ENCODE measurements at regions not wholly inside any gene's neighbourhood (a gene's known extent, or its start where the extent isn't known, plus 50 kb on each side); places are given as distances from the start of the nearest gene placed in this dataset.

DNA sequence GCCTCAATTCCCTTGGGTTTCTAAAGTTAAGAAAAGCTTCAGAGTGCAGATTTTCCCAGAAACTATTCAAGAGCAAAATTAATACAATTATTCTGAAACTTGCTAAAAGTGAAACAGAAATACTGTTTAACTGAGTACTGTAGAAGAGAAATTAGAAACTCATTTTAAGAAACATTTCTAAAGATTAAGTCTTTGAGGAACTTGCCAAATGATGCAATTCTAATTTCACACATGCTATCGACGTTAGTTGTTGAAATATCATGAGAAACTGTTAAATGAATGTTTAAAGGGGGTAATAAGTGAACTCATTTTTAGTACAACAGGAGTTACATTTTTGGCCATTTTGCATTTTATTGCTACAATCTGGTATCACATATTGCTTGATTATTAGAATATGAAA is 125.3 kb upstream of the MAOA start:
- no peak for DNase-seq

DNA sequence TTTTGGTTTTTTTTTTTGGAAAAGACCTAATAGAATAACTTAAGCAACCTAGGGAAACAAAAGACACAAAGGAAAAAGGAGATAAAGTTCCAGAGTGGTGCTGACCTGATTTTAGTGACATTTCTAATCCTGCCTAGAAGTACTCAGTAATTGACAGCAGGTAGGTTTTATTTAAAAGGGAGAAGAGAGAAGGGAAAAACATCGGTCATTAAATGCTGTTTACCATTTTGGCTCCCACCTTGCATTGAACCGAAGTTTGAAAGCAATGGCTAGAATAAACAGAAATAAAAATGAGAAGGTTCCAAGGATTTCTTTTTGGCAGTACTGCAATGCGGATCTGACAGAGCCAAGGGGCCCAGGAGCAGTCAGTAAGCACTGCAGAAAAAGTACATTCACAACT is 115.8 kb upstream of the MAOA start:
- no peaks in the 10 kb centered on the region for H3K4me1 ChIP-seq (ENCODE audit: low read depth)
- intact Hi-C loops (cut with DNase I, micrococcal nuclease): no loop called here
- no peaks in the 10 kb centered on the region for H3K36me3 ChIP-seq (ENCODE audit: low read depth)
- no peak overlapping the region for H3K4me3 ChIP-seq
- DNase-seq (no peak), ATAC-seq (no peak)
- TF ChIP-seq, protein P1, sequence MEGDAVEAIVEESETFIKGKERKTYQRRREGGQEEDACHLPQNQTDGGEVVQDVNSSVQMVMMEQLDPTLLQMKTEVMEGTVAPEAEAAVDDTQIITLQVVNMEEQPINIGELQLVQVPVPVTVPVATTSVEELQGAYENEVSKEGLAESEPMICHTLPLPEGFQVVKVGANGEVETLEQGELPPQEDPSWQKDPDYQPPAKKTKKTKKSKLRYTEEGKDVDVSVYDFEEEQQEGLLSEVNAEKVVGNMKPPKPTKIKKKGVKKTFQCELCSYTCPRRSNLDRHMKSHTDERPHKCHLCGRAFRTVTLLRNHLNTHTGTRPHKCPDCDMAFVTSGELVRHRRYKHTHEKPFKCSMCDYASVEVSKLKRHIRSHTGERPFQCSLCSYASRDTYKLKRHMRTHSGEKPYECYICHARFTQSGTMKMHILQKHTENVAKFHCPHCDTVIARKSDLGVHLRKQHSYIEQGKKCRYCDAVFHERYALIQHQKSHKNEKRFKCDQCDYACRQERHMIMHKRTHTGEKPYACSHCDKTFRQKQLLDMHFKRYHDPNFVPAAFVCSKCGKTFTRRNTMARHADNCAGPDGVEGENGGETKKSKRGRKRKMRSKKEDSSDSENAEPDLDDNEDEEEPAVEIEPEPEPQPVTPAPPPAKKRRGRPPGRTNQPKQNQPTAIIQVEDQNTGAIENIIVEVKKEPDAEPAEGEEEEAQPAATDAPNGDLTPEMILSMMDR (IDR thresholded peaks at IDR 0.05): no peak
- no peaks in the 10 kb centered on the region for H3K9me3 ChIP-seq

More for the DNA sequence above, 125.3 kb upstream of the MAOA start:
- no peak overlapping the region for H3K4me3 ChIP-seq
- no peaks in the 10 kb centered on the region for H3K9me3 ChIP-seq
- no peaks in the 10 kb centered on the region for H3K36me3 ChIP-seq (ENCODE audit: low read depth)
- no peak for ATAC-seq
- H3K4me1 ChIP-seq (ENCODE audit: low read depth): no peaks in the 10 kb centered on the region
- intact Hi-C loops (cut with DNase I, micrococcal nuclease): no loop called here
- TF ChIP-seq, protein P1 (IDR thresholded peaks at IDR 0.05): no peak

DNA sequence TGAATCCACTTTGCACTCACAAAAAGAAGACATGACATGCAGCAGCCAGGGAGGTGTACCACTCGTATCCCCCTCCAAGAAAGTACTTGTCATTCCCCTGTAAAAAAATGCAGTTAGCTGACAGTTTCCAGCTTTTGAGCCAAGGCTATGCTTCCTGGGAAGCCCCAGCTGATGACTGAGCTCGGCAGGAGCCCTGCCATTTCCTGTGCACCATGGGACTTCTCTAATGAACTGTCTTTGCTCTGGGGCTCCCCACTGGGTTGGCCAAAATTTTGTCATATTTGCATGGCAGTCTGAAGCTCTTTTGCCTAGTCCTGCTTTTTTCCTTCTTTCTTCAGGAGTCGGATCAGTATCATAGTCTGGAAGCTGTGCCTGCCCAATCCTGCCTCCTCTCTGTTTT is 104.5 kb upstream of the MAOA start:
- ATAC-seq: peak; percentile 37
- H3K9me3 ChIP-seq: no peaks in the 10 kb centered on the region
- no peak overlapping the region for H3K4me3 ChIP-seq
- TF ChIP-seq, protein P1 (IDR thresholded peaks at IDR 0.05): no peak
- intact Hi-C loops (cut with DNase I, micrococcal nuclease): loop anchor here in 1 of 2 donors (10.0 kb wide), 1 partner anchor 207 kb away; no protein-coding TSS in a partner anchor
- no peaks in the 10 kb centered on the region for H3K36me3 ChIP-seq (ENCODE audit: low read depth)
- H3K4me1 ChIP-seq (ENCODE audit: low read depth): peaks cover 3% of the 10 kb centered on the region
- DNase-seq: no peak

DNA sequence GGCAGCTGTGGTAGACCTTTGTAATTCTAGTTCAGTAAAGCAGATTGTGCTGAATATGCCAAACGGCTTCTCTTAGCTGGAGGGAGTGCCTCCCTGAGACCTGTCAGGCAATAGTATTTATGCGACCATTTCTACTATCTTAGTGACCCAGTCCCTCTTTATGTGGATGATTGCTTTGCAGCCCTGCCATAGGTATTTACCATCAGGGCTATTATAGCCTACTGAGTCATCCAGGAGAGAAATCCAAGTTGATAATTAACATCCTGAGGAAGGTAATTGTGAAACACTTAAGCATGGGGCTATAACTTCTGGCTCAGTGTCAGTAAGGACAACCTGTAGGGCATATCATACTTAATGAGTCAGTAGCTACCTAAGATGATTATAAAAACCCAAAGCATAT is 103.9 kb upstream of the MAOA start:
- intact Hi-C loops (cut with DNase I, micrococcal nuclease): loop anchor here in 1 of 2 donors (10.0 kb wide), 1 partner anchor 207 kb away; no protein-coding TSS in a partner anchor
- Histone ChIP-seq H3K4me3 (no peak overlapping the region), H3K4me1 (ENCODE audit: low read depth) (peaks cover 5% of the 10 kb centered on the region), H3K36me3 (ENCODE audit: low read depth) (no peaks in the 10 kb centered on the region), H3K9me3 (no peaks in the 10 kb centered on the region)
- TF ChIP-seq, protein P1 (IDR thresholded peaks at IDR 0.05): no peak
- DNase-seq (peak in 1 of 3 donors; percentile 35), ATAC-seq (peak; percentile 96)

DNA sequence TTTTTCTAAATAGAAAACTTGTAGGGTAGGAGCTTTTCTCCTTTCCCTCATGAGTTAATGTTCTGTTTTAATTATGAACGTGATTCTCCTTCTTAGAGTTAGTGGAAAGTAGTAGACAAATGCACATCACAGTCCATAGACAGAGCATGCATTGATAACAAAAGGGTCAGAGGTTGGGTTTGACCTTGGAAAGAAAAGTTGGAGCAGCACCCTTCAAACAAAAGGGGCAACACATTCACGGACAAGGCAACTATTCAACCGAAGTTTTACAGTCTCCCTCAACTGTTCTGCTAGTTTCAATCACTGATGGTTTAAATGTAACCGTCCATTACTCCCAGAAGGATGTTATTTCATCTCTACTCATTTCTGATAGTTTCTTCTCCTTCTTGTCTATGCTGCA is 103.4 kb upstream of the MAOA start:
- no peaks in the 10 kb centered on the region for H3K36me3 ChIP-seq (ENCODE audit: low read depth)
- no peaks in the 10 kb centered on the region for H3K9me3 ChIP-seq
- DNase-seq: no peak
- TF ChIP-seq, protein P1 (IDR thresholded peaks at IDR 0.05): no peak
- ATAC-seq: no peak
- H3K4me3 ChIP-seq: no peak overlapping the region
- H3K4me1 ChIP-seq (ENCODE audit: low read depth): peaks cover 5% of the 10 kb centered on the region
- intact Hi-C loops (cut with DNase I, micrococcal nuclease): loop anchor here in 1 of 2 donors (10.0 kb wide), 1 partner anchor 208 kb away; no protein-coding TSS in a partner anchor

DNA sequence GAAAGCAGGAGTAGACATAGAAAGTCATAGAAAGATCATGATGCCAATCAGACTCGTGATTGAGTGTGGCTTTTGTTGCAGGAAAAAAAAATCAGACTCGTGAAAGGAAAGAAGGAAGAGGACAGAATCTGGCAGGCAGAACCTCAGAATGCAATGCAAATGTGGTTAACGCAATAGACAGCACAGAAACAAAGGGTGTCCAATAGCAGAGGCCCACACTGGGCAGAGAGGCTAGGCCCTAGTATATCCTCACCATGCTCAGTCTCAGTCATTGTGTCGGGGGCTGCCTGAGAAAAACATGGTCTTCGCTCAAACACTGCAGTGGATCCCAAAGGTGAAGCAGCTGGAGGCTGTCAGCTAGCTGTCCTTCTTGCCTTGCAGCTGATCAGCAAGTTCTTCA is 102.8 kb upstream of the MAOA start:
- Histone ChIP-seq H3K4me1 (ENCODE audit: low read depth) (peaks cover 5% of the 10 kb centered on the region), H3K4me3 (no peak overlapping the region), H3K9me3 (no peaks in the 10 kb centered on the region), H3K36me3 (ENCODE audit: low read depth) (no peaks in the 10 kb centered on the region)
- no peak for ATAC-seq
- TF ChIP-seq, protein P1 (IDR thresholded peaks at IDR 0.05): no peak
- no peak for DNase-seq
- intact Hi-C loops (cut with DNase I, micrococcal nuclease): loop anchor here in 1 of 2 donors (10.0 kb wide), 1 partner anchor 208 kb away; no protein-coding TSS in a partner anchor

Data from mucosa of descending colon (tissue), 3 donors.